GM18502 (cell line): ENCODE measurements at regions not wholly inside any gene's neighbourhood (a gene's known extent, or its start where the extent isn't known, plus 50 kb on each side); places are given as distances from the start of the nearest gene placed in this dataset.
"Not testable (repeated sequence)": the region's sequence is repeated elsewhere in the genome, so short reads cannot be mapped to it uniquely, and the experiment has no call there.

Experiments used
- ATAC-seq: cut with Tn5 transposase; IDR thresholded peaks from one replicate; pipeline ENCODE4 v1.9.1; 2021; ENCODE audit warnings: mild to moderate bottlenecking; ENCODE audit not compliant: unreplicated experiment, poor library complexity

DNA sequence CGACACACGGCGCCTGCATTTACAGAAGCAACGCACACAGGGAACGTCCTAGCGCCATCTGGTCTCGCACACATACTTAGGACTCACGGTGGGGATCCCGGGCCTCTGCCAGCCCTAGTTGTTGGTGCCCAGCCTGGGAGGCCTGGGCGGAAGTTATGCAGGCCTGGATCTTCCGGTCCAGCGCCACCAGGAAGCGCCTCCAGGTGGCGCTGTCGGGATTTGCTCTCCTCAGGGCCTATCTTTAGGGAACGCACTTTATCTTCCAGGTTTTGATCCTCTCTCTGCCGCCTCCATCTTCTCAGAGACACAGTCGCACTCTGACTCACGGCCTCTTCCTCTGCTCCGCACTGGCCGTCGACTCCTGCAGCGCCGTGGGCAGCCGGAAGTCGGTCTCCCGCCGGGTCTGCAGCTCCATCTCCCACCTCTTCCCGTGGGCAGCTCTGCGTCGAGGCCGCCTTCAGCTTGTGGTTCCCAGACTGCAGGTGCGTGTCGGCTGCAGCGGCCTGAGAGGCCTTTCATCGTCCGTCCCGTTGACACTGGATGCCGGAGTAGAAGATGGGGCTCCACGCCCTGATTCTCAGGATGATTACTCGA lies 760.4 kb downstream of the TMEM121 start:
- no peak for ATAC-seq

GRCh38 chr14:106287506-106287905 lies 761.1 kb downstream of the TMEM121 start:
- ATAC-seq = no peak

DNA sequence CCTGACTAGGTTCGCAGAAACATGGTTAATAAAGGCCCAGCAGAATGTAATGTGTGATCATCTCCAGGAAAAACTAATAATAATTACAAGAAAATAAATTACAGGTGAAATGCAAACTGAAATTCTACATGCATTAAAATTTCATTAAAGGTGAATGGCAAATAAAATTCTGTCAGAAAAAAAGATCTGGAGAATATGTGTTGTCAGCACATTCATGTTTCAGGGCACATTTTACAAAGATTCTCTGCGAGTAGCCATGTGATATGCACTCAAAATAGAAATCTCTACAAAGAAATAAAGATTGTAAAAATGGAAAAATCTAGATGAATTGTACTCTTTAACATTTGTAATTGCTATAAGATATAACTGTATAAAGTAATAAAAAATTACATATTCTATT lies 765.2 kb downstream of the TMEM121 start:
- ATAC-seq = no peak

DNA sequence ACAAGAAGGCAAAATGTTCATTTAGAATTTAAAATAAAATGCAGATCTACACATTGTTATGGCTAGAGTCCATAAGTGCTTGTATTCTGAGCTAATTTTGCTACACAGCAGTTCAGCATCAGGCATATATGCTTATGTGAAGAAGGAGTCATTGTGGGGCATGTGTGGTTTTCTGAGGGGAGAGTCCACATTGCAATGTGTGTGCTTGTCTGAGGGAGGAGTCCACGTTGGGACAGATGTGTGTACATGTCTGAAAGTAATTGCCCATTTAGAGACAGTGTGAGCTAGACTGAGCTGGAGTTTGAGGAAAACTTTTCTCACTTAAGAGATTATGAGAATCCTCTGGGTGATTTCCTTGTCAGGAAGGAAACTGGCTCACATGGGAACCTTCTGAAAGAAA lies 767.9 kb downstream of the TMEM121 start:
- ATAC-seq = no peak

GRCh38 chr14:106300951-106301510 lies 774.6 kb downstream of the TMEM121 start:
- ATAC-seq = not testable (repeated sequence)

DNA sequence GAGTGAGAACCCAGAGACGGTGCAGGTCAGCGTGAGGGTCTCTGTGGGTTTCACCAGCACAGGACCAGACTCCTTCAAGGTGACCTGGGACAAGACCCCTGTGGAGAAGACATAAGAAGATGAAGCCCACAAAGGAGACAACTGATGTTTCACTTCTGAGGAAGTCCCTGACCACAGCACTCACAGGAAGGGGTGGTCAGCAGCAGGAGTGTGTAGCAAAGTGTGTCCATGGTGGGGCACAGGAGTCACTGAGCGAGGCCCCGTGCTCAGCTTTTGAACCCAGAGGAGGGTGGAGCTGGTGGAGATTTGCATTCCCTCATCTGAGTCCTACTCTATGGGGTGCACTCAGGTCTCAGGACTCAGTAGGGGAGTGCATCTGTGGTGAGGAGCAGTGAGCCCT lies 775.2 kb downstream of the TMEM121 start:
- not testable (repeated sequence) for ATAC-seq

DNA sequence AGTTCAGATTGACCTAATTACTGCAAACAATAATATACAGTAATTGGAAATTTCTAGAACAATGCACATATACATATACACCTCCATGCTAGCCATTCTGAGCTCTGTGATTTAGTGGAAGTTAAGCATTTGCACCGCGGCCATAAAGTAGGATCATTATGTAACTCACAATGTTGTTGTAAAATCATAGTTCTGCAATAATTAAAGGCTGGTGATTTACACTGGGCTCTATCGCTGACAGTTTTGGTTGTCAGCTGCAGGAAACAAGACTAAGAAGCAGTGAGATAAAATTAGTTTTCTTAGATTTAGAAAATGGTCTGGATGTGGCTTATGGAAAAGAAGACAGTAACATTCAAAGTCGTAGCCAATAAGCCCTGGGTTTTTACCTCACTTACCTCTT lies 776.3 kb downstream of the TMEM121 start:
- ATAC-seq = no peak

DNA sequence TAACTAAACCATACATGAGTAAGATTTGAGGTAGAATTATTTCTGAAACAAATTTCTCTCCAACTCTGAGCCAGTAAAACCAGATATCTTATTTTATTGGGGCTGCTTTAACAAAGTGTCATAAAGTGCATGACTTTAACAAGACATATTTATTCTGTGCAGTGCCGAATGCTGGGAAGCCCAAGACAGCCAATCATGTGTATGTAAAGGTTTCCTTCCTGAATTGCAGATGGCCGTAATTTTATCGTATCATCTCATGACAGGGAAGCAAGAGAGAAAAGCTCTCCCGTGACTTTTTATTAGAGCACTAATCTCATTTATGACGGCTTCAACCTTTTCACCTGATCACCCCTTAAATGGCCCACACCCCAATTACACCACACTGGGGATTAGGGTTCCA lies 777.9 kb downstream of the TMEM121 start:
- ATAC-seq = no peak

DNA sequence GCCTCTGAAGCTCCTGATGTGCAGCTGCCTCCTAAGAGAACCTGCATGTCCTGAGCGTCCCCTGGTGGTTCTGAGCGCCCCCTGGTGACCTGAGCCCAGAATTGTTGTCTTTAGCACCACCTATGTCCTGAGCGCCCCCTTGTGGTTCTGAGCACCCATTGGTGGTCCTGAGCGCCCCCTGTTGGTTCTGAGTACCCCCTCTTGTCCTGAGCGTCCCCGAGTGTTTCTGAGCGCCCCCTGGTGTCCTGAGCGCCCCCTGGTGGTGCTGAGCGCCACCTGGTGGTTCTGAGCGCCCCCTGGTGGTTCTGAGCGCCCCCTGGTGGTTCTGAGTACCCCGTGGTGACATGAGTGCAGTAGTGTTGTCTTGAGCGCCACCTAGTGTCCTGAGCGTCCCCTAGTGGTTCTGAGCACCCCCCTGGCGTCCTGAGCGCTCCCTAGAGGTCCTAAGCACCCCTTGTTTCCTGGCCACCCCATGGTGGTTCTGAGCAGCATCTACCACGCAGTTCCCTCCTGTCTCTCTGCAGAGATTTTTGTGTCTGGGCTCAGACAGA lies 782.5 kb downstream of the TMEM121 start:
- peak; percentile 92 for ATAC-seq

DNA sequence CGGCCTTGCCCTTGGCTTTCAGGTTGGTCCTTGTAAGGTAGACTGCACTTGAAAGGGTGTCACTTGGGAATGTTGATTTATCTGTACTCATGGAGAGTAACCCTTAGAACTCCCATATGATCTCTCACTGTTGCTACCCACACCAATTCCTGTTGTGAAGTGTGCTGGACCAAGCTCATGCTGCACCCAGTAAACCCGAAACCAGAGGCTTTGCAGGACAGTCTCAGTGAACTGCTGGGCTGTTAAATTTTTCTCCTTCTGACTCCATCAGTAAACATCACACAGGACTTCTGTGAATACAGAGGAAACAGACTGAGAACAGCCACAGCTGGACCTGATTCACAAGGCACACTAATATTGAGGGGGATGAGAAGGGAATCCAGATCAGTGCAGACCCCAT lies 783.0 kb downstream of the TMEM121 start:
- ATAC-seq = peak; percentile 21

GRCh38 chr14:106315436-106315835 lies 789.1 kb downstream of the TMEM121 start:
- no peak for ATAC-seq

GRCh38 chr14:106317593-106317992 lies 791.2 kb downstream of the TMEM121 start:
- no peak for ATAC-seq

GRCh38 chr14:106318700-106319099 lies 792.3 kb downstream of the TMEM121 start:
- no peak for ATAC-seq

GRCh38 chr14:106323970-106324369 lies 797.6 kb downstream of the TMEM121 start:
- not testable (repeated sequence) for ATAC-seq

- ATAC-seq = no peak
Observed at GRCh38 chr14:106327234-106327633, 800.9 kb downstream of the TMEM121 start.

DNA sequence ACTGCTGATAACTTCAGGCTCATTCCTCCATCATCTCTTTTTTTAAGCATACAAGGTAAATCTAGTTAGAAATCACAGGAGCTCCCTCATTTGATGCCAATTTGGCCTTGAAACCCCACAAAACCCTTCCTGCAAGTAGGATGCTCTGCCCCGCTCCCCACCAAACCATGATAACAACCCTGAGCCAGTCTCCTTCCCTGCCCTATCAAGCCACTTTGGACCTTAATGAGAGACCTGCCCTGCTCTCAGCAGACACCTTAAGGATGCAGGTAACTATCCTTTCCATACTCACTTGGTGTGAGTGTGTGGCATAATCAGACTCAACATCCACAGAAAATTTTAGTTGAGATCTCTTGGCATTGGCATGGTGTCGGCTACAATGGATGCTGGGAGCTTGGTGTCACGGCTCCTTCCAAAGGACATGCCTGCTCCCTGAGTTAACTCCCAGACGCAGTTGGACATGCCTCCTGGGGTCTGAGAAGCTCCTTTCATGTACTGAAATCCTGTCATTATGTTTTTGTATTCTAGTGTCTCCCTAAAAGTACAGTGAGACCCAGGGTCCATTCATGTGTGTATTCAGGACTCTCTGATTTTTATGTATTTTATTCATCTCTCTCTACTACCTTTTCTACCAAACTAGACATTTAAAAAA lies 801.4 kb downstream of the TMEM121 start:
- not testable (repeated sequence) for ATAC-seq

DNA sequence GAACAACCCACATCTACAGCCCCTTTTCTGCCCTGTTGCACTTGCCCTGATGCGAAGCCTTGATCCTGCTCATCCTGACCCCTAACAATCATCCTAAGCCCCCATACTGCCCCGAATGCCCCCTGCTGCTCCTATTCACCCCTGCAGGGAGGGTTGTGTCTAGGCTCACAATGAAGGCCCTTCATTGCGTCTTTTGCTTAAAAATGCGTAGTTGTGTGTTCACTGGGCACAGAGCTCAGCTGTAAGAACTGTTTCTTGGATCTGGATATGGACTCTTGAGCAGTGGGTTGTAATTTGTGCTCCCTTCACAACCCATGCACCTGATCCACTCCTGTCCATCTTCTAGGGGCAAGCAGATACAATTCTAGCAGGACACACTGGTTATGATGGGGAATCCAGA lies 802.9 kb downstream of the TMEM121 start:
- ATAC-seq = not testable (repeated sequence)

DNA sequence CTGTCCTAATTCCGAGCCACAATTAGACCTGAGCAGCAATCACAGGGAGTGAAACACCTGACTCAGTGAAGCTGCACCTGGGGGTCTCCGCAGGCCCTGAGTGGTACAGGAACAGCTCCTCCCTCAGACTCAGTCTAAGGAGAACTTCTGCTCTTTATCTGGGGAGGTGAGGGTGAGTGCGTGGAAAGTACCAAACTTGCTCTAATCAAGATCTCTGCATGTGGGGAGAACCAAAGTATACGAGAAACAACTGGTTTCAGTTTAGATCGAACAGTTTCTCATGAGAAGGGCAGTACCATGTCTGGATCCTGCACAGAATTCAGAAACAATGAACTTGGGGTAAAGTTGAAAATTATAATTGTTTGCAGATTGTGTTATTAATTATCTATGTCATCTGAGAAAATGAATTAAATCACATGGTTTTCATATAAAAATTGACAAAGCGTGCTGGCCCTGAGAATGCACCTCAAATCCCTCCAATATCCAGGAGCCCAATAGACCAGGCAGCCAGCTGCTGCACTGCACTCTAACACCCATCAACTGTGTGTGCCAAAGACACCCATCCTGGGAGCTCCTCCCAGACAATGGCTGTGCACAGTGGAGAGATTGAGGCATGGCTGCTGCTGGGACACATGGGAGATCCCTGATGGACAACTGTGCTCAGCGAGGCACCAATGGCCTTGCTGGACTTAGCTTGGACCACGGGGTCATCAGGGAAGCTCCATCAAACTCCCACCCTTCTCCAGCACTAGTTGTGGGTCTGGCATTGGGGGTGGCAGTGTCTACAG lies 803.8 kb downstream of the TMEM121 start:
- ATAC-seq = not testable (repeated sequence)

DNA sequence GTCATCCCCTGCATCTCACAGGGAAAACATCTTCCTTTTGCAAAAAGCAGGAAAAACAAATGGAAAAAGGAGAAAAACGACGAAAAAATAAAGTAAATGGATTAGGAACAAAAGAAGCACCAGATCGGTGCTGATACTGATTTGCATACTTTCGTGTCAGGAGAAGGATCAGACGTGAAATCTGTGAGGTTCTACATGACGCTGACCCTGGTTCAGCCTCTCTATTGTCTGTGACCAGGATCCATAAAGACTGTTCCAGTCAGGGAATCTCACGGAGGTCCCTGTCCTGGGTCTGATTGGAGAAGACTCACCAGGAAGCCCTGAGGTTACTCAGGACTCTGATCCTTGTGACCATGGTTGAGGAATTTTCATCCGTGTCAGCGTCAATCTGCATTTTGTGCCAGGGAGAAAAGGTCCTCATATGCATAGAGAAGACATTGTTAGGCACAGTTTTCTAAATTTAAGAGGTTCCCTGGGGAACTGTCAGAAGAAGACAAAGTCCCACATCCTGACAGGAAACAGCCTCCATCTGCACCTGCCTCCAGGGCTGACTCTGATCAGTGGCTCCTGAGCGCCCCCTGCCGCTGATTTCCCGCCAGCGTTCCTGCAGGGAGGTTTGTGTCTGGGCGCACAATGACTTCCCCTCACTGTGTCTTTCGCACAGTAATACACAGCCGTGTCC lies 808.2 kb downstream of the TMEM121 start:
- ATAC-seq = peak; percentile 63

GRCh38 chr14:106335110-106335429 lies 808.7 kb downstream of the TMEM121 start:
- ATAC-seq = peak; percentile 20
